H9 (cell line): ENCODE measurements at regions not wholly inside any gene's neighbourhood (a gene's known extent, or its start where the extent isn't known, plus 50 kb on each side); places are given as distances from the start of the nearest gene placed in this dataset.

ENCODE experiments used
- DNase-seq: peaks from one replicate; pipeline ENCODE4 v3.0.0-alpha.2; 2017
- H2AFZ ChIP-seq: one replicate; pipeline ENCODE4 v1.6.1; 2013; ENCODE audit warnings: mild to moderate bottlenecking, low read length, control low read depth, moderate library complexity
- H2AK5ac ChIP-seq: 2 replicates; pipeline ENCODE4 v1.6.1; 2013; ENCODE audit warnings: low read length, control low read depth, mixed read lengths; ENCODE audit not compliant: insufficient read length
- H2BK120ac ChIP-seq: one replicate; pipeline ENCODE4 v1.6.1; 2013; ENCODE audit warnings: low read depth, mild to moderate bottlenecking, low read length, control low read depth, inconsistent platforms; ENCODE audit not compliant: poor library complexity, severe bottlenecking
- H2BK12ac ChIP-seq: 2 replicates; pipeline ENCODE4 v1.6.1; 2013; ENCODE audit warnings: low read length, control low read depth, mixed read lengths, low read depth; ENCODE audit not compliant: insufficient read length
- H2BK15ac ChIP-seq: 2 replicates; pipeline ENCODE4 v1.6.1; 2013; ENCODE audit warnings: low read depth, low read length, control low read depth
- H2BK20ac ChIP-seq: one replicate; pipeline ENCODE4 v1.6.1; 2013; ENCODE audit warnings: low read depth, mild to moderate bottlenecking, low read length, control low read depth, inconsistent platforms; ENCODE audit not compliant: poor library complexity, severe bottlenecking
- H2BK5ac ChIP-seq: 2 replicates; pipeline ENCODE4 v1.6.1; 2013; ENCODE audit warnings: low read length, control low read depth, mixed read lengths; ENCODE audit not compliant: insufficient read length
- H3K14ac ChIP-seq: 2 replicates; pipeline ENCODE4 v1.6.1; 2013; ENCODE audit warnings: low read length, control low read depth; ENCODE audit not compliant: insufficient read depth
- H3K18ac ChIP-seq: 2 replicates; pipeline ENCODE4 v1.6.1; 2013; ENCODE audit warnings: low read depth, mild to moderate bottlenecking, mixed read lengths, low read length, control low read depth; ENCODE audit not compliant: insufficient read length
- H3K23ac ChIP-seq: 2 replicates; pipeline ENCODE4 v1.6.1; 2013; ENCODE audit warnings: low read length, control low read depth, mixed read lengths, low read depth; ENCODE audit not compliant: insufficient read length
- H3K23me2 ChIP-seq: 2 replicates; pipeline ENCODE4 v1.6.1; 2013; ENCODE audit warnings: low read depth, mild to moderate bottlenecking, mixed read lengths, low read length, control low read depth; ENCODE audit not compliant: insufficient read length, poor library complexity, severe bottlenecking
- H3K27ac ChIP-seq: 2 replicates; pipeline ENCODE4 v1.5.1; 2013; ENCODE audit warnings: low read length, control low read depth, mixed read lengths, low read depth; ENCODE audit not compliant: insufficient read length
- H3K27me3 ChIP-seq: 2 replicates; pipeline ENCODE4 v1.6.1; 2013; ENCODE audit warnings: low read length, control low read depth, inconsistent platforms; ENCODE audit not compliant: insufficient read depth
- H3K4ac ChIP-seq: 2 replicates; pipeline ENCODE4 v1.6.1; 2013; ENCODE audit warnings: low read depth, mild to moderate bottlenecking, control low read depth, inconsistent platforms, low read length, moderate library complexity
- H3K4me1 ChIP-seq: 2 replicates; pipeline ENCODE4 v1.6.1; 2013; ENCODE audit warnings: low read length, control low read depth, inconsistent platforms; ENCODE audit not compliant: insufficient read depth
- H3K4me2 ChIP-seq: 2 replicates; pipeline ENCODE4 v1.6.1; 2013; ENCODE audit warnings: low read length, control low read depth, mixed read lengths; ENCODE audit not compliant: insufficient read length, insufficient read depth
- H3K56ac ChIP-seq: 2 replicates; pipeline ENCODE4 v1.6.1; 2013; ENCODE audit warnings: low read depth, mild to moderate bottlenecking, mixed read lengths, low read length, control low read depth; ENCODE audit not compliant: insufficient read length
- H3K79me1 ChIP-seq: 2 replicates; pipeline ENCODE4 v1.6.1; 2013; ENCODE audit warnings: low read depth, mild to moderate bottlenecking, moderate library complexity, low read length, control low read depth, inconsistent platforms; ENCODE audit not compliant: insufficient read depth, poor library complexity, severe bottlenecking
- H3K79me2 ChIP-seq: 2 replicates; pipeline ENCODE4 v1.6.1; 2013; ENCODE audit warnings: low read length, control low read depth, inconsistent platforms; ENCODE audit not compliant: insufficient read depth
- H3K9ac ChIP-seq: 2 replicates; pipeline ENCODE4 v1.6.1; 2013; ENCODE audit warnings: low read length, control low read depth, mixed read lengths; ENCODE audit not compliant: insufficient read length; ENCODE audit errors: extremely low read depth
- H3K9me3 ChIP-seq: one replicate; pipeline ENCODE4 v1.6.1; 2013; ENCODE audit warnings: low read depth, low read length, inconsistent platforms; ENCODE audit not compliant: control insufficient read depth
- H3T11ph ChIP-seq: one replicate; pipeline ENCODE4 v1.6.1; 2013; ENCODE audit warnings: mild to moderate bottlenecking, low read length, control low read depth, inconsistent platforms
- H4K20me1 ChIP-seq: one replicate; pipeline ENCODE4 v1.6.1; 2013; ENCODE audit not compliant: control insufficient read depth, insufficient read length, insufficient read depth
- H4K5ac ChIP-seq: 2 replicates; pipeline ENCODE4 v1.6.1; 2013; ENCODE audit warnings: low read depth, mild to moderate bottlenecking, mixed read lengths, low read length, control low read depth; ENCODE audit not compliant: insufficient read length
- H4K8ac ChIP-seq: replicated peaks from 2 replicates; pipeline ENCODE4 v1.6.1; 2013; ENCODE audit warnings: low read length, control low read depth, mixed read lengths, low read depth; ENCODE audit not compliant: insufficient read length
- H4K91ac ChIP-seq: 2 replicates; pipeline ENCODE4 v1.6.1; 2013; ENCODE audit warnings: low read depth, mild to moderate bottlenecking, moderate library complexity, mixed read lengths, low read length, control low read depth; ENCODE audit not compliant: insufficient read length
- H3K27ac Mint-ChIP-seq, 3 experiments: 2 replicates in 2 of 3; 3 replicates in 1 of 3; pipeline ENCODE4 v1.8.0; 2020 to 2021; ENCODE audit warnings: mixed read lengths in 3 of 3, mild to moderate bottlenecking in 1 of 3, moderate library complexity in 1 of 3
- H3K27me3 Mint-ChIP-seq: 2 replicates; pipeline ENCODE4 v1.8.0; 2021; ENCODE audit warnings: low read depth, mild to moderate bottlenecking, moderate library complexity, mixed read lengths
- H3K36me3 Mint-ChIP-seq, 3 experiments: 2 replicates in 2 of 3; 3 replicates in 1 of 3; pipeline ENCODE4 v1.8.0; 2020 to 2021; ENCODE audit warnings: low read depth in 3 of 3, mixed read lengths in 3 of 3; ENCODE audit not compliant: insufficient read depth in 1 of 3
- H3K4me1 Mint-ChIP-seq, 2 experiments: 2 replicates each; pipeline ENCODE4 v1.8.0; 2020; ENCODE audit warnings: mixed read lengths in 2 of 2
- H3K4me3 Mint-ChIP-seq, 2 experiments: 2 replicates in 1 of 2; 3 replicates in 1 of 2; pipeline ENCODE4 v1.8.0; 2020 to 2021; ENCODE audit warnings: mild to moderate bottlenecking in 2 of 2, mixed read lengths in 2 of 2, moderate library complexity in 1 of 2
- H3K9me3 Mint-ChIP-seq, 2 experiments: 2 replicates in 1 of 2; 3 replicates in 1 of 2; pipeline ENCODE4 v1.8.0; 2020; ENCODE audit warnings: mild to moderate bottlenecking in 2 of 2, mixed read lengths in 2 of 2, moderate library complexity in 1 of 2
- WGBS: extraction: QIAGEN DNeasy Blood & Tissue Kit; methylation state at CpG from one replicate; pipeline ENCODE4 v1.1.7; 2013; ENCODE audit warnings: missing lambda C conversion rate, low lambda C conversion rate, mixed read lengths; ENCODE audit not compliant: insufficient read length; ENCODE audit errors: extremely low coverage; 5-methylcytosine and 5-hydroxymethylcytosine counted together
- TF ChIP-seq, protein P1 (sequence below): fragments of 200-600 bp; sonication (generic); conservative IDR thresholded peaks from 3 replicates; pipeline ENCODE4 v1.8.0; 2021; ENCODE audit warnings: antibody characterized with exemption, mild to moderate bottlenecking

DNA sequence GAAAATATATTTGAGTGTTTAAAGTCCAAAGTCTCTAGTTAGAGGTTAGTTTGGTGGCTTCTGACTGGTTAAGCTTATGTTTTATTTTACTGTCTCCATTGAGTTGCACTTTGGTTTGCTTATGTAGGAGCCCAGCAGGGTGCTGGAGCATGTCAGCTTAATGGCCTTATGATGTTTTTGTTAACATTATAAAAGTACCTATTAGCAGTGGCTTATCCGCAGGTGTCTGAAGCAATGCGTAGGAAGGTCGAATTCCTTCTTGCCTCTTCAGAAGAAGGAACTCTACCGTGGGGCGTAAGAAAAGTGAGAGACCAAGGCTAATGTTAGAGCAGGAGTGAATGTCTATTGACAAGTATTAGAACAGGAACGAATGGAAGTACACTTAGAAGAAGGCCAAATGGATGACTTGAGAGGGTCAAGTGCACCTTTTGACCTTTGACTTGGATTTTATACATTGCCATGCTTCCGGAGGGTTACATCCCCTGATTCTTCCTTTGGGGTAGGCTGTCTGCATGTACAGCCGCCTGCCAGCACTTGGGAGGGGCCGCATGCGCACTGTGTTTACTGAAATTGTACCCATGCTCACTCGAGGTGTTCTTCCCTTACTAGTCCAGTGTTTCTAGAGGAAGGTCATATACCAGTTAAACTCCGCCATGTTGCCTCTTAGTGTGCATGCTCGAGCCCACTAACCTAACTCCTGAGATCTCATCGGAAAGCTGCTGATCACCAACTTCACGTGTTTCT lies 793.9 kb upstream of the PCDH9 start:
- H4K5ac ChIP-seq, result no peak overlapping the region
- H2AK5ac ChIP-seq, result no peak overlapping the region
- Mint-ChIP-seq H3K4me3 (no peak overlapping the region), H3K9me3 (peaks cover 12 to 15% of the 10 kb centered on the region in 2 experiments), H3K27ac (peak overlapping the region in 2 of 3 experiments; percentile 48 to 84; a peak in 2 of 7 replicates), H3K4me1 (peaks cover 42 to 43% of the 10 kb centered on the region in 2 experiments), H3K27me3 (no peaks in the 10 kb centered on the region), H3K36me3 (peaks cover 3 to 17% (median 14%) of the 10 kb centered on the region in 3 experiments; a peak in 5 of 7 replicates)
- no peak overlapping the region for H2BK5ac ChIP-seq
- no peak overlapping the region for H3K23ac ChIP-seq
- H3K23me2 ChIP-seq, result no peaks in the 10 kb centered on the region
- no peak overlapping the region for H3K18ac ChIP-seq
- H3T11ph ChIP-seq, result no peak overlapping the region
- peaks cover 7% of the 10 kb centered on the region; the same call in 1 of the 2 replicates for H3K4me1 ChIP-seq
- no peak overlapping the region for H3K9ac ChIP-seq
- TF ChIP-seq, protein P1, sequence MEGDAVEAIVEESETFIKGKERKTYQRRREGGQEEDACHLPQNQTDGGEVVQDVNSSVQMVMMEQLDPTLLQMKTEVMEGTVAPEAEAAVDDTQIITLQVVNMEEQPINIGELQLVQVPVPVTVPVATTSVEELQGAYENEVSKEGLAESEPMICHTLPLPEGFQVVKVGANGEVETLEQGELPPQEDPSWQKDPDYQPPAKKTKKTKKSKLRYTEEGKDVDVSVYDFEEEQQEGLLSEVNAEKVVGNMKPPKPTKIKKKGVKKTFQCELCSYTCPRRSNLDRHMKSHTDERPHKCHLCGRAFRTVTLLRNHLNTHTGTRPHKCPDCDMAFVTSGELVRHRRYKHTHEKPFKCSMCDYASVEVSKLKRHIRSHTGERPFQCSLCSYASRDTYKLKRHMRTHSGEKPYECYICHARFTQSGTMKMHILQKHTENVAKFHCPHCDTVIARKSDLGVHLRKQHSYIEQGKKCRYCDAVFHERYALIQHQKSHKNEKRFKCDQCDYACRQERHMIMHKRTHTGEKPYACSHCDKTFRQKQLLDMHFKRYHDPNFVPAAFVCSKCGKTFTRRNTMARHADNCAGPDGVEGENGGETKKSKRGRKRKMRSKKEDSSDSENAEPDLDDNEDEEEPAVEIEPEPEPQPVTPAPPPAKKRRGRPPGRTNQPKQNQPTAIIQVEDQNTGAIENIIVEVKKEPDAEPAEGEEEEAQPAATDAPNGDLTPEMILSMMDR, result no peak
- no peak overlapping the region for H2BK12ac ChIP-seq
- H3K14ac ChIP-seq, result no peak overlapping the region
- H2BK15ac ChIP-seq, result no peak overlapping the region
- no peak overlapping the region for H3K27ac ChIP-seq
- no peak overlapping the region for H2BK20ac ChIP-seq
- no peaks in the 10 kb centered on the region for H3K27me3 ChIP-seq
- H3K4me2 ChIP-seq, result no peak overlapping the region
- H4K20me1 ChIP-seq, result no peaks in the 10 kb centered on the region
- H3K56ac ChIP-seq, result no peak overlapping the region
- no peak overlapping the region for H2AFZ ChIP-seq
- DNase-seq, result peak; percentile 27
- H3K79me2 ChIP-seq, result no peaks in the 10 kb centered on the region
- no CpG with 5 or more reads among the region's 15 CpGs for WGBS
- H3K79me1 ChIP-seq, result no peaks in the 10 kb centered on the region
- no peak overlapping the region for H2BK120ac ChIP-seq
- H4K8ac ChIP-seq, result no peak overlapping the region
- no peaks in the 10 kb centered on the region for H3K9me3 ChIP-seq
- no peak overlapping the region for H4K91ac ChIP-seq
- H3K4ac ChIP-seq, result no peak overlapping the region
